SK-N-SH (cell line): ENCODE measurements at regions not wholly inside any gene's neighbourhood (a gene's known extent, or its start where the extent isn't known, plus 50 kb on each side); places are given as distances from the start of the nearest gene placed in this dataset.

Source experiments
- CTCF ChIA-PET: fragments of 300-600, 350-600 bp; formaldehyde crosslinking; extraction: SDS; loops from one replicate; lab custom pipeline; 2021; lab: Yijun Ruan, JAX
- POLR2A ChIA-PET: fragments of 350-600 bp; sonication (Branson Sonifier 250); formaldehyde crosslinking; extraction: SDS; loops from one replicate; lab custom pipeline; 2020; ENCODE audit warnings: antibody characterized with exemption, inconsistent platforms; lab: Yijun Ruan, JAX
- DNase-seq: peaks from one replicate; pipeline ENCODE4 v3.0.0; 2012
- H2AFZ ChIP-seq: fragments of 200-600 bp; sonication (generic); 2 replicates; pipeline ENCODE4 v1.8.1; 2016; ENCODE audit warnings: antibody characterized with exemption, mild to moderate bottlenecking, low read depth
- H3F3A ChIP-seq: fragments of 200-600 bp; sonication (generic); replicated peaks from 2 replicates; pipeline ENCODE3; 2016; ENCODE audit warnings: antibody characterized with exemption, mild to moderate bottlenecking; ENCODE audit not compliant: insufficient read depth
- H3K27ac ChIP-seq, 2 experiments: fragments of 200-500 bp in 1 of 2; fragments of 200-600 bp in 1 of 2; sonication (Bioruptor generic) in 1 of 2; sonication (generic), shearing (Covaris generic) in 1 of 2; 2 replicates each; pipeline versions ENCODE4 v1.5.1 to v1.6.1; 2014 to 2016; ENCODE audit warnings: low read depth in 2 of 2, inconsistent platforms in 1 of 2, low read length in 1 of 2, mild to moderate bottlenecking in 1 of 2, mixed read lengths in 1 of 2
- H3K27me3 ChIP-seq: fragments of 200-600 bp; sonication (generic), shearing (Covaris generic); 2 replicates; pipeline ENCODE4 v1.6.1; 2016; ENCODE audit warnings: mixed run types; ENCODE audit not compliant: insufficient read depth
- H3K36me3 ChIP-seq, 2 experiments: fragments of 200-500 bp in 1 of 2; fragments of 200-600 bp in 1 of 2; sonication (Bioruptor generic) in 1 of 2; sonication (generic) in 1 of 2; replicated peaks in 1 of 2; 2 replicates each; pipeline versions ENCODE3 to v1.5.1; 2014 to 2016; ENCODE audit warnings: low read length in 1 of 2, mild to moderate bottlenecking in 1 of 2; ENCODE audit not compliant: insufficient read depth in 2 of 2, control insufficient read depth in 1 of 2
- H3K4me1 ChIP-seq, 2 experiments: fragments of 200-500 bp in 1 of 2; fragments of 200-600 bp in 1 of 2; sonication (Bioruptor generic) in 1 of 2; sonication (generic), shearing (Covaris generic) in 1 of 2; 2 replicates each; pipeline versions ENCODE4 v1.5.1 to v1.6.1; 2014 to 2016; ENCODE audit warnings: low read depth in 1 of 2, low read length in 1 of 2, mixed run types in 1 of 2; ENCODE audit not compliant: insufficient read depth in 2 of 2, control insufficient read depth in 1 of 2
- H3K4me2 ChIP-seq: fragments of 200-600 bp; sonication (generic), shearing (Covaris generic); 2 replicates; pipeline ENCODE4 v1.6.1; 2017; ENCODE audit warnings: mixed run types
- H3K4me3 ChIP-seq, 2 experiments: fragments of 200-500 bp in 1 of 2; fragments of 200-600 bp in 1 of 2; sonication (Bioruptor generic) in 1 of 2; sonication (generic), shearing (Covaris generic) in 1 of 2; 2 replicates each; pipeline versions ENCODE4 v1.5.1 to v1.8.1; 2014 to 2016; ENCODE audit warnings: low read depth in 2 of 2, inconsistent platforms in 1 of 2, low read length in 1 of 2, mild to moderate bottlenecking in 1 of 2, mixed read lengths in 1 of 2, moderate library complexity in 1 of 2
- H3K79me2 ChIP-seq: fragments of 200-600 bp; sonication (generic); 2 replicates; pipeline ENCODE4 v1.8.1; 2017; ENCODE audit warnings: mild to moderate bottlenecking; ENCODE audit not compliant: insufficient read depth
- H3K9ac ChIP-seq: fragments of 200-600 bp; sonication (generic); 2 replicates; pipeline ENCODE4 v1.6.1; 2017; ENCODE audit warnings: mixed run types
- H3K9me2 ChIP-seq: fragments of 200-600 bp; sonication (generic); 2 replicates; pipeline ENCODE4 v1.6.1; 2017; ENCODE audit warnings: mixed run types
- H3K9me3 ChIP-seq: fragments of 200-600 bp; sonication (generic); 2 replicates; pipeline ENCODE4 v1.6.1; 2017; ENCODE audit warnings: mixed run types, mild to moderate bottlenecking, moderate library complexity
- H4K20me1 ChIP-seq: fragments of 200-600 bp; sonication (generic); 2 replicates; pipeline ENCODE4 v1.6.1; 2017; ENCODE audit warnings: mild to moderate bottlenecking, mixed run types; ENCODE audit not compliant: insufficient read depth
- ELF1 ChIP-seq: IDR thresholded peaks from 2 replicates; pipeline ENCODE4 v1.4.0; 2012
- EP300 ChIP-seq, 2 experiments: IDR thresholded peaks; 2 replicates each; pipeline versions ENCODE4 v1.4.0 to v1.6.1; 2012; ENCODE audit warnings: borderline replicate concordance in 1 of 2, low read depth in 1 of 2, low read length in 1 of 2
- FOSL2 ChIP-seq: IDR thresholded peaks from 2 replicates; pipeline ENCODE4 v1.4.0; 2012; ENCODE audit warnings: low read depth, mild to moderate bottlenecking, moderate library complexity, borderline replicate concordance
- FOXJ3 ChIP-seq: sonication (generic); formaldehyde crosslinking; IDR thresholded peaks from 2 replicates; pipeline ENCODE4 v1.5.1; 2020; ENCODE audit warnings: mild to moderate bottlenecking, missing genetic modification reagents
- FOXM1 ChIP-seq: IDR thresholded peaks from 2 replicates; pipeline ENCODE4 v1.4.0; 2012; ENCODE audit warnings: low read depth, mild to moderate bottlenecking
- JUND ChIP-seq: IDR thresholded peaks from 2 replicates; pipeline ENCODE4 v1.4.0; 2012
- MEF2A ChIP-seq: IDR thresholded peaks from 2 replicates; pipeline ENCODE4 v1.4.0; 2012; ENCODE audit warnings: low read depth, borderline replicate concordance
- RXRA ChIP-seq: IDR thresholded peaks from 2 replicates; pipeline ENCODE4 v1.4.0; 2012; ENCODE audit warnings: low read depth, mild to moderate bottlenecking, borderline replicate concordance
- TAF1 ChIP-seq: IDR thresholded peaks from 2 replicates; pipeline ENCODE4 v1.6.1; 2012; ENCODE audit warnings: low read depth, mild to moderate bottlenecking, low read length, moderate library complexity, borderline replicate concordance
- TCF12 ChIP-seq: IDR thresholded peaks from 2 replicates; pipeline ENCODE4 v1.4.0; 2012
- WGBS: methylation state at CpG from one replicate; pipeline ENCODE4 v1.1.6; 2017; ENCODE audit warnings: low lambda C conversion rate; 5-methylcytosine and 5-hydroxymethylcytosine counted together
- TF ChIP-seq, protein P1 (sequence below): fragments of 200-600 bp; sonication (generic); IDR thresholded peaks from 2 replicates; pipeline ENCODE4 v1.6.1; 2017; ENCODE audit warnings: antibody characterized with exemption, mild to moderate bottlenecking, moderate library complexity
- TF ChIP-seq, protein P2 (sequence below): IDR thresholded peaks from 2 replicates; pipeline ENCODE4 v1.6.1; 2012; ENCODE audit warnings: mild to moderate bottlenecking, low read depth, low read length, moderate library complexity
- TF ChIP-seq, protein P3 (sequence below): IDR thresholded peaks from 2 replicates; pipeline ENCODE4 v1.4.0; 2012; ENCODE audit warnings: low read depth, borderline replicate concordance
- TF ChIP-seq, protein P4 (sequence below): fragments of 150-350 bp; IDR thresholded peaks from 2 replicates; pipeline ENCODE4 v1.6.1; 2016; ENCODE audit warnings: mild to moderate bottlenecking, low read depth, low read length

DNA sequence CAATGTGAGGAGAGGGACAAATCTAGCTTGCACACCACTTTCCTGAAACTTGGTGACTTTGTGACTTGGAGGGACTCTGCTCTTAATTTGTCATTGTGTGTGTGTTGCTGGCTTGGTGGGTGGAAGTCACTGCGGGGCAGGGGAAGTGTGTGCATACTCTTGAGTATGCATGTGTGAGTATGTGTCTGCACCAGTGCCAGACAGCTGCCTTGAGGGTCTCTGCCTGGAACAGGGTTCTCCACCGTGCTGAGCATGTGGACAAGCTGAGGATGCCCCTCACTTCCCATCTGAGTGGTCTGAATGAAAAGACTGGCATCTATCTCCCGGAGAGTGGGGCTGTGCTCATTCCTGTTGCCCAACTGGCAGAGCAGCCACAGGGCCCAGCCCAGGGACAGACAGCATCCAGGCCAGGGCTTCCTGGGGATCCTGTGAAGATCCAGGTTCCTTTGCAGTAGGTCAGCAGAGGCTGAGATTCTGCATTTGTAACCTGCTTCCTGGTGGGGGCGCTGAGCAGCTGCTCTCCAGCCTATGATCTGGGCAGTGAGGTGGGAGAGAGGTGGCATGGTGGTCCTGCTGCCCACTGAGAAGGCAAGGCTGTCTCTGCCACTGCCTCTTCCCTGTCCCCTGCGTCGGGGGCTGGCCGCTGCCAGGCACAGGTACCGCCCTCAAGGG is 138.9 kb upstream of the HAAO start:
- no peak for TF ChIP-seq TCF12
- TF ChIP-seq, protein P1, sequence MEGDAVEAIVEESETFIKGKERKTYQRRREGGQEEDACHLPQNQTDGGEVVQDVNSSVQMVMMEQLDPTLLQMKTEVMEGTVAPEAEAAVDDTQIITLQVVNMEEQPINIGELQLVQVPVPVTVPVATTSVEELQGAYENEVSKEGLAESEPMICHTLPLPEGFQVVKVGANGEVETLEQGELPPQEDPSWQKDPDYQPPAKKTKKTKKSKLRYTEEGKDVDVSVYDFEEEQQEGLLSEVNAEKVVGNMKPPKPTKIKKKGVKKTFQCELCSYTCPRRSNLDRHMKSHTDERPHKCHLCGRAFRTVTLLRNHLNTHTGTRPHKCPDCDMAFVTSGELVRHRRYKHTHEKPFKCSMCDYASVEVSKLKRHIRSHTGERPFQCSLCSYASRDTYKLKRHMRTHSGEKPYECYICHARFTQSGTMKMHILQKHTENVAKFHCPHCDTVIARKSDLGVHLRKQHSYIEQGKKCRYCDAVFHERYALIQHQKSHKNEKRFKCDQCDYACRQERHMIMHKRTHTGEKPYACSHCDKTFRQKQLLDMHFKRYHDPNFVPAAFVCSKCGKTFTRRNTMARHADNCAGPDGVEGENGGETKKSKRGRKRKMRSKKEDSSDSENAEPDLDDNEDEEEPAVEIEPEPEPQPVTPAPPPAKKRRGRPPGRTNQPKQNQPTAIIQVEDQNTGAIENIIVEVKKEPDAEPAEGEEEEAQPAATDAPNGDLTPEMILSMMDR, result peak; percentile 53
- no peak for TF ChIP-seq FOSL2
- Histone ChIP-seq H3K27ac (no peak overlapping the region), H3K9ac (no peak overlapping the region)

DNA sequence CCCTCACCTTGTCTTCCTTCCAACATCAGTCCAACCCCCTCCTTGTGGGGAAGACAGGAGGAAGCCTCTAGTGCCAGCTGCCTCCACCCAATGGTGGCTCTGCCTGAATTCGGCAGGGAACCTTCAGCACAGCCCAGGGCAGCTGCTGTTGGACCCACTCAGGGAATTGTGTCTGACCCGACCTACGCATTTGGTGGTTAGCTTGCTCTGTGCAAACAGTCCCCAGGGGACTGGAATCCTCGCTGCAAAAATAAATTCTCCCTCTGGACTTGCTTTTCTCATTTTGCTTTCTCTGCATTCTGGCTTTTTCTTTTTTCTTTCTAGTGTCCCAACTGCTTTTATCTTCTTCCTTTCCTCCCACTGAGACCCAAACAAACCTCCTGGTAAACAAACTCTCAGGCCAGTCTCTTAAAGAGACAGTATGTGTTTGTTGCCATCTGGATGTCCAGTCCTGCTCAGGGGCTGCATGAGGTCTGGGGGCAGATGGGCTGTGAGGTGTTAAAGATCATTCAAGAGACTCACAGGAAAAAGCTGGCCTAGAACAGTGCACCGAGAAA is 137.7 kb upstream of the HAAO start:
- no peak overlapping the region for H3K4me2 ChIP-seq
- peak overlapping the region in 1 of 2 experiments; percentile 0; a peak in 1 of 4 replicates for H3K27ac ChIP-seq
- H3K27me3 ChIP-seq, result no peaks in the 10 kb centered on the region
- peak overlapping the region; percentile 15; the same call in 1 of the 2 replicates for H2AFZ ChIP-seq
- no peaks in the 10 kb centered on the region for H3K9me2 ChIP-seq
- H3K9me3 ChIP-seq, result no peaks in the 10 kb centered on the region
- no peaks in the 10 kb centered on the region for H4K20me1 ChIP-seq
- TF ChIP-seq EP300 (IDR thresholded peaks at IDR 0.05; ENCODE audit: borderline replicate concordance in 1 of 2, low read depth in 1 of 2, low read length in 1 of 2), result no peak
- TF ChIP-seq ELF1, result no peak
- no peak for TF ChIP-seq TCF12
- TF ChIP-seq, protein P1, result no peak
- TF ChIP-seq MEF2A, result no peak
- no peak for TF ChIP-seq TAF1
- TF ChIP-seq, protein P2, sequence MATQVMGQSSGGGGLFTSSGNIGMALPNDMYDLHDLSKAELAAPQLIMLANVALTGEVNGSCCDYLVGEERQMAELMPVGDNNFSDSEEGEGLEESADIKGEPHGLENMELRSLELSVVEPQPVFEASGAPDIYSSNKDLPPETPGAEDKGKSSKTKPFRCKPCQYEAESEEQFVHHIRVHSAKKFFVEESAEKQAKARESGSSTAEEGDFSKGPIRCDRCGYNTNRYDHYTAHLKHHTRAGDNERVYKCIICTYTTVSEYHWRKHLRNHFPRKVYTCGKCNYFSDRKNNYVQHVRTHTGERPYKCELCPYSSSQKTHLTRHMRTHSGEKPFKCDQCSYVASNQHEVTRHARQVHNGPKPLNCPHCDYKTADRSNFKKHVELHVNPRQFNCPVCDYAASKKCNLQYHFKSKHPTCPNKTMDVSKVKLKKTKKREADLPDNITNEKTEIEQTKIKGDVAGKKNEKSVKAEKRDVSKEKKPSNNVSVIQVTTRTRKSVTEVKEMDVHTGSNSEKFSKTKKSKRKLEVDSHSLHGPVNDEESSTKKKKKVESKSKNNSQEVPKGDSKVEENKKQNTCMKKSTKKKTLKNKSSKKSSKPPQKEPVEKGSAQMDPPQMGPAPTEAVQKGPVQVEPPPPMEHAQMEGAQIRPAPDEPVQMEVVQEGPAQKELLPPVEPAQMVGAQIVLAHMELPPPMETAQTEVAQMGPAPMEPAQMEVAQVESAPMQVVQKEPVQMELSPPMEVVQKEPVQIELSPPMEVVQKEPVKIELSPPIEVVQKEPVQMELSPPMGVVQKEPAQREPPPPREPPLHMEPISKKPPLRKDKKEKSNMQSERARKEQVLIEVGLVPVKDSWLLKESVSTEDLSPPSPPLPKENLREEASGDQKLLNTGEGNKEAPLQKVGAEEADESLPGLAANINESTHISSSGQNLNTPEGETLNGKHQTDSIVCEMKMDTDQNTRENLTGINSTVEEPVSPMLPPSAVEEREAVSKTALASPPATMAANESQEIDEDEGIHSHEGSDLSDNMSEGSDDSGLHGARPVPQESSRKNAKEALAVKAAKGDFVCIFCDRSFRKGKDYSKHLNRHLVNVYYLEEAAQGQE, result no peak
- TF ChIP-seq JUND, result no peak
- TF ChIP-seq, protein P3, sequence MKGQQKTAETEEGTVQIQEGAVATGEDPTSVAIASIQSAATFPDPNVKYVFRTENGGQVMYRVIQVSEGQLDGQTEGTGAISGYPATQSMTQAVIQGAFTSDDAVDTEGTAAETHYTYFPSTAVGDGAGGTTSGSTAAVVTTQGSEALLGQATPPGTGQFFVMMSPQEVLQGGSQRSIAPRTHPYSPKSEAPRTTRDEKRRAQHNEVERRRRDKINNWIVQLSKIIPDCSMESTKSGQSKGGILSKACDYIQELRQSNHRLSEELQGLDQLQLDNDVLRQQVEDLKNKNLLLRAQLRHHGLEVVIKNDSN, result no peak
- TF ChIP-seq FOXM1, result no peak
- TF ChIP-seq RXRA, result no peak
- TF ChIP-seq FOXJ3 (CRISPR knock-in tag), result no peak
- TF ChIP-seq, protein P4, sequence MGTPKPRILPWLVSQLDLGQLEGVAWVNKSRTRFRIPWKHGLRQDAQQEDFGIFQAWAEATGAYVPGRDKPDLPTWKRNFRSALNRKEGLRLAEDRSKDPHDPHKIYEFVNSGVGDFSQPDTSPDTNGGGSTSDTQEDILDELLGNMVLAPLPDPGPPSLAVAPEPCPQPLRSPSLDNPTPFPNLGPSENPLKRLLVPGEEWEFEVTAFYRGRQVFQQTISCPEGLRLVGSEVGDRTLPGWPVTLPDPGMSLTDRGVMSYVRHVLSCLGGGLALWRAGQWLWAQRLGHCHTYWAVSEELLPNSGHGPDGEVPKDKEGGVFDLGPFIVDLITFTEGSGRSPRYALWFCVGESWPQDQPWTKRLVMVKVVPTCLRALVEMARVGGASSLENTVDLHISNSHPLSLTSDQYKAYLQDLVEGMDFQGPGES, result no peak
- peaks cover 13 to 59% of the 10 kb centered on the region in 2 experiments; a peak in 3 of 4 replicates for H3K4me1 ChIP-seq
- no peak overlapping the region for H3K4me3 ChIP-seq
- no peak overlapping the region for H3K9ac ChIP-seq
- WGBS, result 74% methylated on average over 5 of the region's 5 CpGs
- ChIA-PET POLR2A (no interaction called here), CTCF (interaction anchor here (0.9 to 10.1 kb wide), 16 partner anchors 11 to 676 kb away, joined by 3 to 96 read pairs (median 4); no protein-coding TSS in a partner anchor)
- H3K36me3 ChIP-seq, result no peaks in the 10 kb centered on the region
- H3F3A ChIP-seq, result no peaks in the 10 kb centered on the region
- DNase-seq, result no peak
- H3K79me2 ChIP-seq, result no peaks in the 10 kb centered on the region

More for the DNA sequence above, 138.9 kb upstream of the HAAO start:
- H3K36me3 ChIP-seq, result no peaks in the 10 kb centered on the region
- WGBS, result 91% methylated on average over 8 of the region's 8 CpGs
- no peak overlapping the region for H2AFZ ChIP-seq
- no peak overlapping the region for H3K4me2 ChIP-seq
- H3K79me2 ChIP-seq, result no peaks in the 10 kb centered on the region
- peak; percentile 57 for DNase-seq
- no peaks in the 10 kb centered on the region for H3K9me2 ChIP-seq
- no peak overlapping the region for H3K4me3 ChIP-seq
- H3K4me1 ChIP-seq, result peaks cover 3 to 49% of the 10 kb centered on the region in 2 experiments; a peak in 2 of 4 replicates
- H3F3A ChIP-seq, result no peaks in the 10 kb centered on the region
- ChIA-PET CTCF (interaction anchor here (0.7 to 10.1 kb wide), 12 partner anchors 10 to 677 kb away, joined by 3 to 96 read pairs (median 6); no protein-coding TSS in a partner anchor), POLR2A (no interaction called here)
- no peaks in the 10 kb centered on the region for H3K27me3 ChIP-seq
- H4K20me1 ChIP-seq, result no peaks in the 10 kb centered on the region
- no peaks in the 10 kb centered on the region for H3K9me3 ChIP-seq
